CD4-positive, alpha-beta T cell (primary cell): ENCODE measurements at regions not wholly inside any gene's neighbourhood (a gene's known extent, or its start where the extent isn't known, plus 50 kb on each side); places are given as distances from the start of the nearest gene placed in this dataset.

Experiments
- ATAC-seq: fragments of 200-7000 bp; cut with Tn5 transposase; one replicate; pipeline ENCODE4 v1.10.0; 2022; ENCODE audit warnings: mild to moderate bottlenecking; ENCODE audit not compliant: poor library complexity
- CTCF ChIA-PET: fragments of 350-600 bp; sonication (Branson Sonifier 250); formaldehyde crosslinking; loops from one replicate; lab custom pipeline; 2021; ENCODE audit warnings: antibody characterized with exemption, inconsistent platforms; lab: Charles Lee
- POLR2A ChIA-PET: fragments of 350-600 bp; sonication (Branson Sonifier 250); formaldehyde crosslinking; loops from one replicate; lab custom pipeline; 2021; ENCODE audit warnings: antibody characterized with exemption, inconsistent platforms; lab: Charles Lee
- DNase-seq, 14 experiments: peaks; one replicate each; pipeline ENCODE4 v3.0.0-alpha.2; 2013 to 2020; ENCODE audit warnings: mixed read lengths in 2 of 14
- H3K27ac ChIP-seq, 2 donors: one replicate each; pipeline versions ENCODE4 v1.5.1 to v1.7.0; 2013; ENCODE audit warnings: low read length in 2 of 2, low read depth in 1 of 2, mild to moderate bottlenecking in 1 of 2
- H3K27me3 ChIP-seq, 2 experiments: 1 replicate in 1 of 2; 2 replicates in 1 of 2; pipeline versions ENCODE4 v1.6.1 to v1.7.0; 2013; ENCODE audit warnings: low read length in 2 of 2, control low read depth in 1 of 2, mild to moderate bottlenecking in 1 of 2, moderate library complexity in 1 of 2; ENCODE audit not compliant: insufficient read depth in 2 of 2, control insufficient read depth in 1 of 2
- H3K36me3 ChIP-seq: one replicate; pipeline ENCODE4 v1.6.1; 2013; ENCODE audit warnings: low read length, control low read depth; ENCODE audit not compliant: insufficient read depth
- H3K4me1 ChIP-seq: one replicate; pipeline ENCODE4 v1.6.1; 2013; ENCODE audit warnings: low read length, control low read depth; ENCODE audit not compliant: insufficient read depth
- H3K4me3 ChIP-seq: one replicate; pipeline ENCODE4 v1.5.1; 2013; ENCODE audit warnings: mild to moderate bottlenecking, low read length, moderate library complexity
- H3K9me3 ChIP-seq, 2 experiments: 1 replicate in 1 of 2; 2 replicates in 1 of 2; pipeline versions ENCODE4 v1.6.1 to v1.7.0; 2013; ENCODE audit warnings: low read length in 2 of 2, mild to moderate bottlenecking in 2 of 2, control low read depth in 1 of 2, moderate library complexity in 1 of 2; ENCODE audit not compliant: control insufficient read depth in 1 of 2, insufficient read depth in 1 of 2
- H3K27ac Mint-ChIP-seq: one replicate; pipeline ENCODE4 v1.8.0; 2020; ENCODE audit warnings: mixed read lengths
- H3K27me3 Mint-ChIP-seq: one replicate; pipeline ENCODE4 v1.8.0; 2021; ENCODE audit warnings: mixed read lengths
- H3K36me3 Mint-ChIP-seq: one replicate; pipeline ENCODE4 v1.8.0; 2021; ENCODE audit warnings: low read depth, mixed read lengths
- H3K4me1 Mint-ChIP-seq: one replicate; pipeline ENCODE4 v1.8.0; 2021; ENCODE audit warnings: low read depth, mixed read lengths
- H3K4me3 Mint-ChIP-seq: one replicate; pipeline ENCODE4 v1.8.0; 2020; ENCODE audit warnings: mild to moderate bottlenecking, mixed read lengths
- H3K9me3 Mint-ChIP-seq: one replicate; pipeline ENCODE4 v1.8.0; 2020; ENCODE audit warnings: mixed read lengths
- intact Hi-C, 2 experiments: fragments of 100-400 bp; cut with DNase I in 1 of 2; cut with micrococcal nuclease in 1 of 2; formaldehyde crosslinking; loops; one replicate each; pipeline versions ENCODE4 v1.15.1 to v1.9.0; 2023 to 2025; cut with DNase I, micrococcal nuclease
- TF ChIP-seq, protein P1 (sequence below): fragments of 200-600 bp; IDR thresholded peaks from one replicate; pipeline ENCODE4 v1.8.0; 2022; ENCODE audit warnings: antibody characterized with exemption, mild to moderate bottlenecking

DNA sequence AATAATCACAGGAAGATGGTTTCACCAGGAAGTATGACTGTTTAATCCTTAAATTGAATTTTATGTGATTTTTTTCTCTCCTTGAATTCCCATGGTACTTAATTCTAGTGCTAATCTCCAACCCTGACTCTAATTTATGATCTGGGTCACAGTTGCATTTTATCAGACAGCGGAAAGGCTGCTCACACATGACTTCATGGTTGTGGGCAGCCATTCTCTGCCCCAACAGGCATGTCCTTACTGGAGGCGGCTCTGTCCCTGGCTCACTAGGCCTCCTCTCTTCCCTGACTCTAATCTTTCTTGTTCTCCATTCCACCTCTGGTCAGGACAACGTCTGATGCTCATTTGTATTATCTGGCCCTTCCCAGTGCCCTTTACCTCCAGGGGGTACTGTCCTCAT is 184.4 kb downstream of the CHST1 start:
- TF ChIP-seq, protein P1, sequence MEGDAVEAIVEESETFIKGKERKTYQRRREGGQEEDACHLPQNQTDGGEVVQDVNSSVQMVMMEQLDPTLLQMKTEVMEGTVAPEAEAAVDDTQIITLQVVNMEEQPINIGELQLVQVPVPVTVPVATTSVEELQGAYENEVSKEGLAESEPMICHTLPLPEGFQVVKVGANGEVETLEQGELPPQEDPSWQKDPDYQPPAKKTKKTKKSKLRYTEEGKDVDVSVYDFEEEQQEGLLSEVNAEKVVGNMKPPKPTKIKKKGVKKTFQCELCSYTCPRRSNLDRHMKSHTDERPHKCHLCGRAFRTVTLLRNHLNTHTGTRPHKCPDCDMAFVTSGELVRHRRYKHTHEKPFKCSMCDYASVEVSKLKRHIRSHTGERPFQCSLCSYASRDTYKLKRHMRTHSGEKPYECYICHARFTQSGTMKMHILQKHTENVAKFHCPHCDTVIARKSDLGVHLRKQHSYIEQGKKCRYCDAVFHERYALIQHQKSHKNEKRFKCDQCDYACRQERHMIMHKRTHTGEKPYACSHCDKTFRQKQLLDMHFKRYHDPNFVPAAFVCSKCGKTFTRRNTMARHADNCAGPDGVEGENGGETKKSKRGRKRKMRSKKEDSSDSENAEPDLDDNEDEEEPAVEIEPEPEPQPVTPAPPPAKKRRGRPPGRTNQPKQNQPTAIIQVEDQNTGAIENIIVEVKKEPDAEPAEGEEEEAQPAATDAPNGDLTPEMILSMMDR: no peak
- no peak overlapping the region for H3K27ac ChIP-seq
- H3K4me3 Mint-ChIP-seq: no peak overlapping the region
- H3K9me3 ChIP-seq: no peaks in the 10 kb centered on the region
- no peak for ATAC-seq
- peaks cover 0 to 6% of the 10 kb centered on the region in 2 experiments for H3K27me3 ChIP-seq
- H3K4me1 Mint-ChIP-seq: no peaks in the 10 kb centered on the region
- no peak overlapping the region for H3K4me3 ChIP-seq
- ChIA-PET CTCF (no interaction called here), POLR2A (no interaction called here)
- intact Hi-C loops: no loop called here
- H3K27me3 Mint-ChIP-seq: peaks cover 47% of the 10 kb centered on the region
- H3K4me1 ChIP-seq: no peaks in the 10 kb centered on the region
- H3K36me3 ChIP-seq: no peaks in the 10 kb centered on the region
- no peaks in the 10 kb centered on the region for H3K9me3 Mint-ChIP-seq
- no peaks in the 10 kb centered on the region for H3K36me3 Mint-ChIP-seq
- H3K27ac Mint-ChIP-seq: no peak overlapping the region
- no peak for DNase-seq

DNA sequence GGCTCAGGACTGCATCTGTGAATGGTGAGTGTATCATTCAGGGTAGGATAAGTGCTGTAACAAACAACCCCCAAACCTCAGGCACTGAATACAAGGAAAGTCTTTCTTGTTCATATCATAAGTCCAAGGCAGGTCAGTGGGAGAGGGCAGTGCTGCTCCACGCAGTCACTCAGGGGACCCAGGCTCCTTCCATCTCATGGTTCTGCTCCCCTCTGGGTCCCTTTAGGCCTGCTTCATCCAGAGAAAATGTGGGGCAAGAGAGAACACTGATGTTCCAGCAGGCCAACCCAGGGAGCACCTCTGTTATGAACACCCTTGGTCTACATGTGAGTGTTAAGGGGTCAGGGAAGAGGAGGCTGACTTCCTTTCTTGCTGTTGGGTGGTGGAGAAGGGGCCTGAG is 187.8 kb downstream of the CHST1 start:
- POLR2A ChIA-PET: no interaction called here
- DNase-seq (no peak), ATAC-seq (no peak)
- no peaks in the 10 kb centered on the region for H3K36me3 ChIP-seq
- Mint-ChIP-seq H3K27me3 (peaks cover 36% of the 10 kb centered on the region), H3K27ac (no peak overlapping the region), H3K4me3 (no peak overlapping the region), H3K36me3 (no peaks in the 10 kb centered on the region), H3K4me1 (no peaks in the 10 kb centered on the region), H3K9me3 (no peaks in the 10 kb centered on the region)
- CTCF ChIA-PET: no interaction called here
- H3K4me3 ChIP-seq: no peak overlapping the region
- no peaks in the 10 kb centered on the region for H3K9me3 ChIP-seq
- no peak overlapping the region for H3K27ac ChIP-seq
- intact Hi-C loops: no loop called here
- TF ChIP-seq, protein P1: no peak
- no peaks in the 10 kb centered on the region for H3K4me1 ChIP-seq
- peaks cover 0 to 6% of the 10 kb centered on the region in 2 experiments for H3K27me3 ChIP-seq

GRCh38 chr11:45476126-45476525 is 189.3 kb downstream of the CHST1 start:
- no peak overlapping the region for H3K27ac Mint-ChIP-seq
- no peaks in the 10 kb centered on the region for H3K36me3 Mint-ChIP-seq
- ChIA-PET CTCF (no interaction called here), POLR2A (no interaction called here)
- TF ChIP-seq, protein P1: no peak
- H3K4me1 ChIP-seq: no peaks in the 10 kb centered on the region
- H3K4me1 Mint-ChIP-seq: no peaks in the 10 kb centered on the region
- intact Hi-C loops: no loop called here
- H3K4me3 ChIP-seq: no peak overlapping the region
- H3K27me3 ChIP-seq: no peaks in the 10 kb centered on the region
- H3K9me3 ChIP-seq: no peaks in the 10 kb centered on the region
- no peak overlapping the region for H3K27ac ChIP-seq
- peaks cover 23% of the 10 kb centered on the region for H3K27me3 Mint-ChIP-seq
- no peaks in the 10 kb centered on the region for H3K9me3 Mint-ChIP-seq
- no peak for ATAC-seq
- H3K36me3 ChIP-seq: no peaks in the 10 kb centered on the region
- no peak overlapping the region for H3K4me3 Mint-ChIP-seq
- DNase-seq: no peak
